ENCODE measurements at regions not wholly inside any gene's neighbourhood (a gene's known extent, or its start where the extent isn't known, plus 50 kb on each side); places are given as distances from the start of the nearest gene placed in this dataset.

GRCh38 chr12:75844049-75844770 is 187.4 kb downstream of the PHLDA1 start:
- no peak for ATAC-seq

GRCh38 chr12:75842090-75842489 is 189.5 kb downstream of the PHLDA1 start:
- no peak for ATAC-seq
- TF ChIP-seq ZNF565 (CRISPR knock-in tag; conservative IDR thresholded peaks at IDR 0.05; ENCODE audit: low read depth) (no peak), TSHZ2 (CRISPR knock-in tag; IDR thresholded peaks at IDR 0.05) (no peak), PATZ1 (CRISPR knock-in tag; IDR thresholded peaks at IDR 0.05; ENCODE audit: borderline replicate concordance) (no peak), CSDC2 (CRISPR knock-in tag; IDR thresholded peaks at IDR 0.05) (no peak), SNAI2 (CRISPR knock-in tag; IDR thresholded peaks at IDR 0.05) (no peak), ZFP30 (CRISPR knock-in tag; IDR thresholded peaks at IDR 0.05) (no peak)

More at GRCh38 chr12:75844049-75844770, 187.4 kb downstream of the PHLDA1 start:
- TF ChIP-seq TSHZ2 (CRISPR knock-in tag; IDR thresholded peaks at IDR 0.05) (no peak), ZNF8 (CRISPR knock-in tag; IDR thresholded peaks at IDR 0.05) (no peak), ESRRG (CRISPR knock-in tag; IDR thresholded peaks at IDR 0.05) (no peak), CSRNP3 (CRISPR knock-in tag; IDR thresholded peaks at IDR 0.05) (no peak), SNAI2 (CRISPR knock-in tag; IDR thresholded peaks at IDR 0.05) (no peak), ZNF70 (CRISPR knock-in tag; IDR thresholded peaks at IDR 0.05) (no peak), CREB5 (CRISPR knock-in tag; IDR thresholded peaks at IDR 0.05; ENCODE audit: low read depth) (no peak), OSR1 (CRISPR knock-in tag; IDR thresholded peaks at IDR 0.05) (no peak), ZFP3 (CRISPR knock-in tag; IDR thresholded peaks at IDR 0.05) (no peak), ZC3H10 (CRISPR knock-in tag; IDR thresholded peaks at IDR 0.05) (no peak), ZNF565 (CRISPR knock-in tag; conservative IDR thresholded peaks at IDR 0.05; ENCODE audit: low read depth) (no peak)

GRCh38 chr12:75840994-75841355 is 190.6 kb downstream of the PHLDA1 start:
- ATAC-seq = no peak
- no peak for TF ChIP-seq ZNF565 (CRISPR knock-in tag; conservative IDR thresholded peaks at IDR 0.05; ENCODE audit: low read depth)
- no peak for TF ChIP-seq PPARA (CRISPR knock-in tag; IDR thresholded peaks at IDR 0.05; ENCODE audit: borderline replicate concordance)

GRCh38 chr12:75838309-75838708 is 193.3 kb downstream of the PHLDA1 start:
- no peak for ATAC-seq
- no peak for TF ChIP-seq ZFP3 (CRISPR knock-in tag; IDR thresholded peaks at IDR 0.05)

Measured in SK-N-SH treated with all-trans-retinoic acid at 6 μM for 48 hours (cell line).